ENCODE measurements at regions not wholly inside any gene's neighbourhood (a gene's known extent, or its start where the extent isn't known, plus 50 kb on each side); places are given as distances from the start of the nearest gene placed in this dataset.

- TF ChIP-seq CTCF (IDR thresholded peaks at IDR 0.05) (no peak), REST (IDR thresholded peaks at IDR 0.05; ENCODE audit: insufficient read depth in 1 of 2, low read depth in 2 of 2, low read length in 1 of 2) (no peak), TCF7L2 (IDR thresholded peaks at IDR 0.05; ENCODE audit: low read depth, low read length) (no peak), POLR2AphosphoS5 (IDR thresholded peaks at IDR 0.05; ENCODE audit: low read depth, low read length) (no peak), SIN3A (IDR thresholded peaks at IDR 0.05; ENCODE audit: borderline replicate concordance, insufficient read depth, low read depth, low read length) (no peak)
These were observed 384.7 kb downstream of the RPS6KC1 start for GRCh38 chr1:213435715-213436114.

Data from Panc1 (cell line).